ENCODE measurements at regions not wholly inside any gene's neighbourhood (a gene's known extent, or its start where the extent isn't known, plus 50 kb on each side); places are given as distances from the start of the nearest gene placed in this dataset.

GRCh38 chr12:59068436-59068835 lies 148.1 kb upstream of the LRIG3 start:
- Histone ChIP-seq H3K9me3 (ENCODE audit: low read length) (no peaks in the 10 kb centered on the region), H3K79me2 (ENCODE audit: insufficient read depth, low read length) (no peaks in the 10 kb centered on the region), H3K9ac (ENCODE audit: insufficient read depth, low read depth, low read length) (no peak overlapping the region), H3K4me3 (replicated peaks in 1 of 3; ENCODE audit: insufficient read depth in 1 of 3, low read depth in 2 of 3, low read length in 3 of 3) (no peak overlapping the region), H3K4me2 (ENCODE audit: low read depth, low read length) (no peak overlapping the region), H3K27ac (ENCODE audit: extremely low read length, insufficient read depth, low read length) (no peak overlapping the region), H2AFZ (ENCODE audit: low read length) (no peak overlapping the region), H3K36me3 (replicated peaks in 1 of 2; ENCODE audit: control insufficient read depth in 1 of 2, insufficient read depth in 2 of 2, low read length in 2 of 2) (no peaks in the 10 kb centered on the region), H3K27me3 (ENCODE audit: control insufficient read depth in 1 of 2, insufficient read depth in 2 of 2, low read length in 2 of 2) (no peaks in the 10 kb centered on the region), H4K20me1 (ENCODE audit: insufficient read depth, low read length) (no peaks in the 10 kb centered on the region), H3K4me1 (ENCODE audit: insufficient read depth, low read length) (no peaks in the 10 kb centered on the region)
- POLR2A ChIA-PET, result no interaction called here
- CTCF ChIA-PET (ENCODE audit: low intra/inter-chr PET ratio, low total read pairs), result no interaction called here
- no peak for DNase-seq (ENCODE audit: low spot score)
- TF ChIP-seq, protein P1, sequence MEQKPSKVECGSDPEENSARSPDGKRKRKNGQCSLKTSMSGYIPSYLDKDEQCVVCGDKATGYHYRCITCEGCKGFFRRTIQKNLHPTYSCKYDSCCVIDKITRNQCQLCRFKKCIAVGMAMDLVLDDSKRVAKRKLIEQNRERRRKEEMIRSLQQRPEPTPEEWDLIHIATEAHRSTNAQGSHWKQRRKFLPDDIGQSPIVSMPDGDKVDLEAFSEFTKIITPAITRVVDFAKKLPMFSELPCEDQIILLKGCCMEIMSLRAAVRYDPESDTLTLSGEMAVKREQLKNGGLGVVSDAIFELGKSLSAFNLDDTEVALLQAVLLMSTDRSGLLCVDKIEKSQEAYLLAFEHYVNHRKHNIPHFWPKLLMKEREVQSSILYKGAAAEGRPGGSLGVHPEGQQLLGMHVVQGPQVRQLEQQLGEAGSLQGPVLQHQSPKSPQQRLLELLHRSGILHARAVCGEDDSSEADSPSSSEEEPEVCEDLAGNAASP (CRISPR knock-in tag; IDR thresholded peaks at IDR 0.05; ENCODE audit: borderline replicate concordance), result no peak
- TF ChIP-seq MEIS2 (CRISPR knock-in tag; IDR thresholded peaks at IDR 0.05), result no peak
- TF ChIP-seq EZH2 (conservative IDR thresholded peaks at IDR 0.05; ENCODE audit: low read depth, low read length), result no peak
- TF ChIP-seq FOXO1 (CRISPR knock-in tag; IDR thresholded peaks at IDR 0.05), result no peak
- no peak for TF ChIP-seq ZNF75D (CRISPR knock-in tag; IDR thresholded peaks at IDR 0.05; ENCODE audit: borderline replicate concordance)
- no peak for TF ChIP-seq KIAA2018 (CRISPR knock-in tag; IDR thresholded peaks at IDR 0.05; ENCODE audit: borderline replicate concordance)
- no peak for TF ChIP-seq CCDC6 (CRISPR knock-in tag; IDR thresholded peaks at IDR 0.05)
- TF ChIP-seq ZNF292 (CRISPR knock-in tag; IDR thresholded peaks at IDR 0.05; ENCODE audit: borderline replicate concordance, low read depth), result no peak
- BruUV-seq (replicated peaks), result no TSS peak
- ATAC-seq, result no peak
- WGBS (ENCODE audit: low lambda C conversion rate), result 11% methylated on average over 3 of the region's 3 CpGs
- no peak for FAIRE-seq
- intact Hi-C loops (cut with micrococcal nuclease; ENCODE audit: unreplicated experiment), result no loop called here
- in situ Hi-C loops (cut with HindIII; ENCODE audit: extremely low pct_ligation_motif_present, low pct_unique_long_range_greater_than_20kb), result no loop called here

Measured in HepG2 (cell line).